ENCODE measurements at regions not wholly inside any gene's neighbourhood (a gene's known extent, or its start where the extent isn't known, plus 50 kb on each side); places are given as distances from the start of the nearest gene placed in this dataset.

DNA sequence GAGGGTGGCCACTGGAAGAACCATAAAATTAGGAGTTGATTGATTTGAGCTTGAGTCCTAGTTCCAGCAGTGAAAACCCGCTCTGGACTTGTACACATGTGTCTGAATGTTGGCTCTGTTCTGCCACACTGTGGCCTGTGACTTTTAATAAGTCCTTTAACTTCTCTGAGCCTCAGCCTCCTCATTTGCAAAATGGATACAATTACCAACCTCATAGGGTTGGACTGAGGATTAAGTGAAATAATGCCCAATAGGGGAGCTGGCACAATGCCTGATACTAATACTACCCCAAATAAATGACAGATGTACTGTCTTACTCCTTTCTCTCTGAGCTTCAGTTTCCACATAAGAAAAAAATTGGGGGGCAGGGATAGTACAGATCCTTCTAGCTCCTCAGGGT lies 92.6 kb upstream of the RIPOR2 start:
- TF ChIP-seq POLR2AphosphoS5 (IDR thresholded peaks at IDR 0.05; ENCODE audit: low read depth, low read length) (no peak), POLR2A (IDR thresholded peaks at IDR 0.05; ENCODE audit: low read depth, low read length) (no peak), TAF1 (IDR thresholded peaks at IDR 0.05; ENCODE audit: low read depth, low read length) (no peak), SPI1 (IDR thresholded peaks at IDR 0.05; ENCODE audit: low read depth, low read length) (no peak), POU2F2 (IDR thresholded peaks at IDR 0.05; ENCODE audit: low read depth, low read length) (no peak), PAX5 (IDR thresholded peaks at IDR 0.05; ENCODE audit: insufficient read depth, low read length, severe bottlenecking) (no peak)
